GM18873 (cell line): ENCODE measurements at regions not wholly inside any gene's neighbourhood (a gene's known extent, or its start where the extent isn't known, plus 50 kb on each side); places are given as distances from the start of the nearest gene placed in this dataset.

Experiments used
- ATAC-seq: cut with Tn5 transposase; IDR thresholded peaks from one replicate; pipeline ENCODE4 v1.9.1; 2021; ENCODE audit warnings: mild to moderate bottlenecking, moderate library complexity, moderate number of reproducible peaks; ENCODE audit not compliant: unreplicated experiment, low FRiP score

DNA sequence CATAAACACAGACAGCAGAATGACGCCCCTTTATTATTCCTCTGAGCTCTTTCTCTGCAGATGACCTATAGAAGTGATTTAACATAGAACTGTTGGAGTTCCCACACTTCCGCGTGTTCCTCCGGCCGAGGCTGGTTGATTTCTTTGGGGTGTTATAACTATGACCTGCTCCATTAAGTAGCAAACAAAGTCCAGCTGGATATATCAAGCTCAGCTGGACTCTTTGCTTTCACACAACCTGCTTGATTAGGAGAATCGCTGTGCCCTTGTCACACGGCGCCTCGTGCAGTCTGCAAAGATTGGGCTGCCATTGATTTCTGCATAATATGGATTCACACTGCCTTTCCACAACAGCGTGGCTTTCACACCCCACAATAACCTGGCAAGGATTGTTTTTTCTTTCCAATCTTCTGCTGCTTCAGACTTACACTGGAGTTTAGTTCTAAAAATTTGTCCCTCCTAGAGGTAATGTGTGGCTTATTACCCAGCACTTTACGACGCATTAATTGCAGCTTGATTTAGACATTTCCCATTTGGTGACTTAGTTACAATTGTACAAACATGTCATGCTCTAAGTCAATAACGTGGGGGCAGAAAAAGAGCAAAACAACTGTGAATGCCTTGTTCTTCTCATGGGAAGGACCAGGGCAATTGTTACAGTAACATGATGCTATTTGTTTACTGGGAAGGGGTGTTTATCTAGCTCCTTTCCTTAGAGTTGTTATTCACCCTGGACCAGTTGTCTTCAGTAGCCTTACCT lies 485.7 kb downstream of the TXNL1 start:
- no peak for ATAC-seq

GRCh38 chr18:56148373-56148772 lies 490.0 kb downstream of the TXNL1 start:
- ATAC-seq = no peak

DNA sequence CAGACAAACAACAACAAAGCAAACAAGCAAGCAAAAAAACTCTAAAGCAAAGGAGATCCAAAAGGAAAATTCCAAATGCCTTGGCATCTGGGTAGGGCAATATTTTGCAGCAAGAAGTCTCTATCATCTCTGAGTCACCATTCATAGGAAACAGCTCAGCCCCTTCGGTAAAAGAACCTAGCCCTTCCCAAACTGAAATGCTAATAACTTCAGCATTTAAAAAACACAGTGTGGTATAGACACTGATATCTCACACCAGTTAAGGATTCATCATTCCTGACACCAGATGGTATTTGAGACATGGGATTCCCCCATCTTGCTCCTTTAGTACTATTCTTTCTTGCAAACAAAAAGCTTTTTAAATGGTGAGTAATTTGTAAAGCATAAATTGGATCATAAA lies 491.8 kb downstream of the TXNL1 start:
- ATAC-seq = no peak

GRCh38 chr18:56142001-56142400 lies 496.4 kb downstream of the TXNL1 start:
- ATAC-seq = no peak

DNA sequence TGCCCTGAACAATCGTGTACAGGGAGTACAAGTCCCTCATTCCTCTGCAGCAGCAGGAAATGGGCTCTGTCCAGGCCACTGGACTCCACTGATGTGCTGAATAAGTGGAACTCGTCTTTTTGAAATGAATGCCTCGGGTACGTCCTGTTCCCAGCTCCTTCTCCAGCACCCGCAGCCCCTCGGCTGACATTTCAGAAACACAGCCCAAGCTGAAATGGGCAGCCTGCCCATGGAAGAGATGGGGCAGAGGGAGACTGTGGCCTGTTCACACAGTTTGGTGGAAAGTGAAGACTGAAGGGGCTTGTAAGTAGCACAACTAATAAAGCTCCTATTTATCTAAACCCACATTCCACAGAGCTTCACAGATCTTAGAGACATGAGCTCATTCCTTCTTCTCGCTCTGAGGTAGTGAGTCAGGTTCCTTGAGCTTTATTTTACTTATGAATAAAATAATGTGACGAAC lies 498.6 kb downstream of the TXNL1 start:
- no peak for ATAC-seq

- ATAC-seq = no peak
These were observed 499.0 kb downstream of the TXNL1 start for GRCh38 chr18:56139372-56139771.

DNA sequence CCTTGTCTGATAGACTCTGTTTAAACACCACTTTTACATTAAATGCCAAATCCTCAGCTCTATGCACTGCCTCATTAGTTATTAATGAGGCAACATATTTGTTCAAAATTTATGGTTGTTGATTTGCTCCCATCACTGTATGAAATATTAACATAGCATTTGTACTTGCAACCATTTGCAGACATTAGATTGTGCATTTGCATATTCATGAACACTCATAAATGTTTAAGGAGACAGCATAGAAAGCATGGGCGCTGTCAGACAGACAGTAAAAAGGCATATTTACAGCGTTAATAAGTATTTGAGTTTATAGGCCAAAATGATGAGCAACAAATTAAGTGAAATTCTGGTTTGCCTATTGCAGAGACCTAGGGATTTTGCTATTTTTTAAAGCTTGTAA lies 502.3 kb downstream of the TXNL1 start:
- ATAC-seq = no peak

DNA sequence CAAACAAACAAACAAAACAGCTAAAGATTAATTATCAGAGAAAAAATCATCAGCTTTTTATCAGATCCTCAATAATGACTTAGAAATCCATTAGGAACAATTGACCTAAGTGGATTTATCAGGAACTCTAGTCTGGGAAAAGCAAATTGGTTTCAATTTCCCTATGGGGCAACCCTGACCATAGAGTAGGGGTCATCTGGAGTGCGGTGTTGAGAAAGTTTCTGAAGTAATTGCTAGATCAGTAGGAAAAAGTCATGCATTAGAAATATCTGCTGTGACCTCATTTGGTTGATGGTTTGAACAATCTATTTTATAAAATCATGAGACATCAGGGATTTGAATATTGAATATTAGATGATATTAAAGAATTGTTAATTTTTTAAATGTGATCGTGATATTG lies 507.9 kb downstream of the TXNL1 start:
- no peak for ATAC-seq

DNA sequence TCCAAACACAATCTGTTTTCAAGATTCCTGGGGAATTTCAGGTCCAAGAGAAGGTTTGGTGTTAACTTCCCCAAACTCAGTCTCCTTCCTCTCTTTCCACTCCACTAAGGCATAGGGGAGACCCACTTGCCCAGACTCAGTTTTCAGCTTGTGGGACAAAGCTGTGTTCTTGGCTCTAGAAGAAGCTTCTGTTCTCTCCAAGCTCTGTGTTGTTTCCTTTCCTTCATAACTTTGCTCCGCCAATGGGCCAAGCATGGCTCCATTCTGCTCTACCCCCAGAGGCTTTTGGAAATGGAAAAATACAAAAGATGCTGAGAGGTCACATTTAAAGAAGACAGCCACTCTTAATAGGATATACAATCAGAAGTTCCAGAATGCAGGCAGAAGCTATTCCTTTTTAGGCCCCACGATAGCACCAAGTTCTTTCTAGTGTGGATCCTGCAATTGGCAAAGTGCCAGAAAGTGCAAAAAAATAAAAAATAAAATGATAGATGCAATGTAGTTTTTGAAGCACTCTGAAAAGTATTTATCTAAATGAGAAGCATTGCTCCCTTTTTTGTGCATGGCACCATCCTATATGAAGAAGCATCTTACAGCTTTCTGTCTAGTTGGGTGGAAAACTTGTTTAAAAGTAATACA lies 510.1 kb downstream of the TXNL1 start:
- ATAC-seq = no peak

DNA sequence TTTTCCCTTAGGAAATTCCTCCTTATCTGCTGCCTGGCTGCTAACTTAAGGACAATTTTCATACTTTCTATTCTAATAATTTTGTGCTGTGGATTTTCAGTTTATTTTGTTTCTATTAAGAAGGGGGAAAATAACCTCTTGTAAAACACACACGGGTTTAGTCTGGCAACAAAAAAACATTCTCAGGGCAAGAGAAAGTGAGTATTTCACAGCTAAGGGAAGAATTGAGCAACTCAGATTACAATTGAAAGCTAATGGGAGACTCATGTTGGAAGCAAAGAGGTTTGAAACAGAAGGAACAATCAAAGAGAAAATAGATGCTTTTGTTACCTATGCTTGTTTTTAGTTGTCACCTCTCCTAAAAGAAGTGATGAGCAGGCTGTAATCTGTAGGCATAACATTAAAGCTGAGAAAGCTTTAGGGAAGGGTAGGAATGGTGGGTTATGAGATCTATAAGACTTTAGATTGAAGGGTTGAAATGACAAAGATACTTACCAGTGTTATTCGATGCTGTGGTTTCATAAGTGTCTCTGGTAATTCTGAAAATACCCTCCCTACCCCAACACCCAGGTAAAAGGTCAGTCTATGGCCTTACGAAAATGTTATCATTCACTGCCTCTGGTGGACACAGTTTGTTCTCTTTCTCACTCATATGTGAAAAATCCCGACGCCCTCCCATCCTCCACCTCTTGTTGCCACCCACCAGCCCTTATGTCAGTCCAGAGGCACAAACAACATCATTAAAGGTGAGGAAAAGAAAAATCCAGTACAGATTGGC lies 510.9 kb downstream of the TXNL1 start:
- ATAC-seq = no peak

- ATAC-seq = no peak
These were observed 514.2 kb downstream of the TXNL1 start for GRCh38 chr18:56124186-56124585.

- no peak for ATAC-seq
These were observed 516.7 kb downstream of the TXNL1 start for GRCh38 chr18:56121669-56122068.

- no peak for ATAC-seq
These were observed 517.6 kb downstream of the TXNL1 start for GRCh38 chr18:56120782-56121181.

DNA sequence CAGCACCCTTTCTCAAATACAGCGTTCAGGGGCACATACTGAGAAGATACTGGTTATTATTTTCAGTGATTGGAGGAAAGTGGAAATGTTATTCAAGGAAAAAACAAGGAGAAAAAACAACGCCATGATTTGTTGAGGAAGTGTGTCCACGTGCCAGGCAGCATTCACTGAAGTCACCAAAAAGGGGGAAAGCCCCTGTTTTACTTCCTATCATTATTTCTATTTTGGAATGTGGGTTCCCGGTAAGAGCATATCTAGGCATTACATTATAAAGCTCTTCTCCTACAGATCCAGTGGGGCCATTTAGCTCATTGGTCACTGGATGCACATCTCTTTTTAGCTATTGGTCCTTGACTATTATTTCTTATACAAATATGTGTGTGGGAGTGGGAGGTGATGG lies 518.7 kb downstream of the TXNL1 start:
- ATAC-seq = no peak

DNA sequence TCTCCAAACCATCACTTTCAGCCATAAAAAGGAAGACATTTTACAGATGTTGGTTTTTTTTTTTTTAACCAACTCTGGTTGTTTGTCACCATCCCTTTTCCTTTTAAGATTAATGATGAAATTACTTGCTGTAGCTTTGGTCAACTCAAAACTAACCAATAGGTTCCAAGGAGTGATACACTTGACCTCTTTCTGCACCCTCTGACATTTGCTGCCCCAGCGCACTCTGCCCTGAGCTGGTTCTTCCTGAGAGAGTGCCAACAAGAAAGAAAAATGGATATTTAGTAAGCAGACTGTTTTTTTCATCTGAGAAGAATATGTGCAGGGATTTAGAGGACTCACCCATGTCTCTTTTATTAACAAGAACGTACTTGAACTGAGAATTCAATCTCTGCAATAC lies 520.0 kb downstream of the TXNL1 start:
- no peak for ATAC-seq

GRCh38 chr18:56115071-56116015 lies 523.0 kb downstream of the TXNL1 start:
- no peak for ATAC-seq

- ATAC-seq = no peak
These were observed 525.0 kb upstream of the TCF4 start for GRCh38 chr18:56112984-56113383.

DNA sequence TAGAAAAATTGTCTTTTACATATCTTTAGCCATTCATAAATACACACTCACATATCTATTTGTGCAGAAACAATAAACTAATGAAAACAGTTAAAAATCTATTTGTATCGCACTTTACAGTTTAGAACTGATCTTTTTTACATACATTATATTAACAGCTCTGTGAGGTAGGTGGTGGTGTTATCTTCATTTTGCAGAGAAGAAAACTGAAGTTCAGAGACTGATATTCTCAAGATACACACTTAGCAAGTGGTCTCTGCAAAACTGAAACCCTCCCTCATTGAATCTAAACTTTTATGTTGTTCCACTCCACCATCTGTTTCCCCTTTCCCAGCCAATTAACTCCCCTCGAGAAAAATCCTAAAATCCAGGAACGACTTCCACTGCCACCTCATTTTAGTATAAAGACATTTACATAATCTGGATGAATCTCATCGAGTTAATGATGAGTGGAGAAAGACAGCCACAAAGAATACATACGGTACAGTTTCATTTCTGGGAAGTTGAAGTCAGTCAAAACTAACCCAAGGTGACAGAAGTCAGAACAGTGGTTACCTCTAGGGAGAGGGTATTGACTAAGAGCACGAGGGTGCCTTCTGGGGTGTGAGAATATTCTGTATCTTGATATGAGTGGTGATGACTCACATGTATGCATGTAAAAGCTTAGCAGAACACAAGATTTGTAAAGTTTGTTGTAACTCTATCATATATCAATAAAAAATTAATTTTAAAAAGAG lies 524.2 kb upstream of the TCF4 start:
- ATAC-seq = peak; percentile 98

- no peak for ATAC-seq
These were observed 521.8 kb upstream of the TCF4 start for GRCh38 chr18:56109757-56110156.
